Vagina (tissue), 2 donors: ENCODE measurements at regions not wholly inside any gene's neighbourhood (a gene's known extent, or its start where the extent isn't known, plus 50 kb on each side); places are given as distances from the start of the nearest gene placed in this dataset.

Source experiments
- CTCF ChIP-seq, 3 experiments: fragments of 450-650 bp in 2 of 3; fragments of 200-600 bp in 1 of 3; sonication (generic) in 1 of 3; IDR thresholded peaks; one replicate each; pipeline ENCODE4 v1.5.1; 2017 to 2019; ENCODE audit warnings: antibody characterized with exemption in 3 of 3, mild to moderate bottlenecking in 2 of 3, moderate library complexity in 2 of 3
- POLR2A ChIP-seq, 2 donors: fragments of 450-650 bp; IDR thresholded peaks; one replicate each; pipeline ENCODE4 v1.6.1; 2017; ENCODE audit warnings: antibody characterized with exemption in 2 of 2, mild to moderate bottlenecking in 2 of 2, moderate library complexity in 2 of 2
- POLR2AphosphoS5 ChIP-seq, 2 donors: sonication (generic); formaldehyde crosslinking; IDR thresholded peaks; one replicate each; pipeline ENCODE4 v1.9.0; 2017; ENCODE audit warnings: antibody characterized with exemption in 2 of 2, mild to moderate bottlenecking in 2 of 2, low read depth in 1 of 2; ENCODE audit not compliant: insufficient read depth in 1 of 2

- no peak for TF ChIP-seq POLR2A (IDR thresholded peaks at IDR 0.05)
- TF ChIP-seq CTCF (IDR thresholded peaks at IDR 0.05) = no peak
- TF ChIP-seq POLR2AphosphoS5 (IDR thresholded peaks at IDR 0.05; ENCODE audit: insufficient read depth in 1 of 2, low read depth in 1 of 2) = no peak
Observed at GRCh38 chr17:31702041-31702440, 157.0 kb downstream of the COPRS start.
